GM12878 (cell line): ENCODE measurements at regions not wholly inside any gene's neighbourhood (a gene's known extent, or its start where the extent isn't known, plus 50 kb on each side); places are given as distances from the start of the nearest gene placed in this dataset.

Source experiments
- ATAC-seq: fragments of 200-7000 bp; cut with Tn5 transposase; 3 replicates; pipeline ENCODE4 v1.9.1; 2020; ENCODE audit warnings: mild to moderate bottlenecking, moderate library complexity
- BruUV-seq: library from RNA; stranded (reverse); fragments of 400-500 nt; replicated peaks from 2 replicates; lab custom pipeline; 2021; lab: Mats Ljungman, UMichigan
- CTCF ChIA-PET: fragments of 300-600 bp; sonication (Branson Sonifier 250); formaldehyde crosslinking; extraction: SDS; loops from one replicate; lab custom pipeline; 2021; ENCODE audit warnings: inconsistent platforms; lab: Yijun Ruan, JAX
- POLR2A ChIA-PET: fragments of 350-600 bp; formaldehyde crosslinking; extraction: SDS; loops from one replicate; lab custom pipeline; 2021; ENCODE audit warnings: inconsistent platforms; lab: Charles Lee
- RAD21 ChIA-PET: fragments of 300-600 bp; sonication (Branson Sonifier 250); formaldehyde crosslinking; loops from one replicate; lab custom pipeline; 2023; ENCODE audit warnings: antibody characterized with exemption; ENCODE audit not compliant: unreplicated experiment; lab: Charles Lee
- SMC1A ChIA-PET: fragments of 300-600 bp; sonication (Branson Sonifier 250); formaldehyde crosslinking; loops from one replicate; lab custom pipeline; 2023; ENCODE audit not compliant: unreplicated experiment, uncharacterized antibody; lab: Charles Lee
- DNase-seq: peaks from one replicate; pipeline ENCODE4 v3.0.0-alpha.2; 2011; ENCODE audit warnings: low read depth, low spot score
- FAIRE-seq: peaks from 3 replicates; lab custom pipeline; 2011; peaks lifted over from hg19 to GRCh38; lab: Jason Lieb, UNC
- H2AFZ ChIP-seq: 2 replicates; pipeline ENCODE4 v1.6.0; 2011; ENCODE audit warnings: low read depth, low read length, control low read depth; ENCODE audit not compliant: control insufficient read depth
- H3K27ac ChIP-seq: 2 replicates; pipeline ENCODE4 v1.5.1; 2011; ENCODE audit warnings: control low read depth; ENCODE audit not compliant: control insufficient read depth, insufficient read depth
- H3K27me3 ChIP-seq, 2 experiments: replicated peaks in 1 of 2; 2 replicates each; pipeline versions ENCODE4 v1.6.0 to v1.6.1; 2011; ENCODE audit warnings: low read length in 1 of 2; ENCODE audit not compliant: control insufficient read depth in 2 of 2, insufficient read depth in 2 of 2
- H3K36me3 ChIP-seq, 2 experiments: 2 replicates each; pipeline ENCODE4 v1.5.1; 2011; ENCODE audit warnings: low read length in 1 of 2; ENCODE audit not compliant: control insufficient read depth in 2 of 2, insufficient read depth in 2 of 2
- H3K4me1 ChIP-seq: 2 replicates; pipeline ENCODE4 v1.6.1; 2011; ENCODE audit warnings: mild to moderate bottlenecking, low read length, moderate library complexity, mixed read lengths; ENCODE audit not compliant: control insufficient read depth, insufficient read depth
- H3K4me2 ChIP-seq: 2 replicates; pipeline ENCODE4 v1.6.0; 2011; ENCODE audit warnings: control low read depth; ENCODE audit not compliant: control insufficient read depth, insufficient read depth
- H3K4me3 ChIP-seq: fragments of 200-600 bp; sonication (generic); 2 replicates; pipeline ENCODE4 v1.5.1; 2016
- H3K79me2 ChIP-seq: 2 replicates; pipeline ENCODE4 v1.6.0; 2011; ENCODE audit warnings: low read length; ENCODE audit not compliant: control insufficient read depth, insufficient read depth
- H3K9ac ChIP-seq: 2 replicates; pipeline ENCODE4 v1.8.0; 2011; ENCODE audit warnings: low read length, control low read depth, mixed read lengths; ENCODE audit not compliant: control insufficient read depth, insufficient read depth
- H3K9me3 ChIP-seq: replicated peaks from 3 replicates; pipeline ENCODE4 v1.5.1; 2011; ENCODE audit warnings: mild to moderate bottlenecking, low read length; ENCODE audit not compliant: control insufficient read depth, insufficient read depth
- H4K20me1 ChIP-seq: 2 replicates; pipeline ENCODE4 v1.6.0; 2011; ENCODE audit not compliant: control insufficient read depth, insufficient read depth
- CEBPB ChIP-seq, 2 experiments: fragments of 150-350 bp in 1 of 2; IDR thresholded peaks; 2 replicates each; pipeline ENCODE4 v1.6.1; 2012 to 2014; ENCODE audit warnings: low read depth in 2 of 2, low read length in 2 of 2, borderline replicate concordance in 1 of 2, inconsistent platforms in 1 of 2
- GATAD2B ChIP-seq: fragments of 450-650 bp; conservative IDR thresholded peaks from 2 replicates; pipeline ENCODE4 v1.6.1; 2017; ENCODE audit warnings: low read depth, mild to moderate bottlenecking, moderate library complexity
- KDM1A ChIP-seq: fragments of 200-600 bp; sonication (generic); IDR thresholded peaks from 2 replicates; pipeline ENCODE4 v1.6.1; 2016; ENCODE audit warnings: borderline replicate concordance
- MYB ChIP-seq: fragments of 150-350 bp; IDR thresholded peaks from 2 replicates; pipeline ENCODE4 v1.6.1; 2014; ENCODE audit warnings: mild to moderate bottlenecking, low read depth, low read length, borderline replicate concordance
- POLR2AphosphoS2 ChIP-seq: IDR thresholded peaks from 2 replicates; pipeline ENCODE4 v1.6.1; 2011; ENCODE audit warnings: low read depth, mild to moderate bottlenecking, low read length, improper control_type of control experiment, moderate library complexity
- RAD51 ChIP-seq: fragments of 450-650 bp; IDR thresholded peaks from 2 replicates; pipeline ENCODE4 v1.6.1; 2016; ENCODE audit warnings: moderate library complexity, mild to moderate bottlenecking, inconsistent platforms
- RELA ChIP-seq: fragments of 450-650 bp; IDR thresholded peaks from 2 replicates; pipeline ENCODE4 v1.8.0; 2014; ENCODE audit warnings: borderline replicate concordance; ENCODE audit not compliant: partially characterized antibody
- TCF7 ChIP-seq: IDR thresholded peaks from 2 replicates; pipeline ENCODE4 v1.6.1; 2014; ENCODE audit warnings: antibody characterized with exemption, borderline replicate concordance
- WRNIP1 ChIP-seq: IDR thresholded peaks from 2 replicates; pipeline ENCODE4 v1.6.1; 2011; ENCODE audit warnings: low read depth, low read length, improper control_type of control experiment, borderline replicate concordance
- ZSCAN29 ChIP-seq: fragments of 450-650 bp; IDR thresholded peaks from 2 replicates; pipeline ENCODE4 v1.6.1; 2017; ENCODE audit warnings: mild to moderate bottlenecking, moderate library complexity
- ZZZ3 ChIP-seq: IDR thresholded peaks from 2 replicates; pipeline ENCODE4 v1.6.1; 2011; ENCODE audit warnings: low read depth; ENCODE audit not compliant: control insufficient read depth, insufficient read length
- WGBS: methylation state at CpG from one replicate; pipeline ENCODE4 v1.1.6; 2016; ENCODE audit warnings: low lambda C conversion rate; ENCODE audit not compliant: insufficient replicate concordance, insufficient coverage; ENCODE audit errors: missing lambda C conversion rate; 5-methylcytosine and 5-hydroxymethylcytosine counted together
- in situ Hi-C: fragments of 300-500 bp; cut with MboI; formaldehyde crosslinking; loops from 9 replicates; pipeline ENCODE4 v1.14.3; 2018; ENCODE audit warnings: mixed read lengths
- intact Hi-C: fragments of 100-400 bp; cut with micrococcal nuclease; formaldehyde crosslinking; loops from one replicate; pipeline ENCODE4 v1.14.2; 2022; ENCODE audit not compliant: unreplicated experiment
- TF ChIP-seq, protein P1 (sequence below): fragments of 450-650 bp; IDR thresholded peaks from 2 replicates; pipeline ENCODE4 v1.6.1; 2016; ENCODE audit warnings: mild to moderate bottlenecking
- TF ChIP-seq, protein P2 (sequence below): fragments of 450-650 bp; IDR thresholded peaks from 2 replicates; pipeline ENCODE4 v1.6.1; 2017; ENCODE audit warnings: antibody characterized with exemption, mild to moderate bottlenecking, moderate library complexity
- TF ChIP-seq, protein P3 (sequence below): IDR thresholded peaks from 2 replicates; pipeline ENCODE4 v1.6.1; 2011; ENCODE audit warnings: mild to moderate bottlenecking, low read depth, low read length, moderate library complexity; ENCODE audit not compliant: insufficient replicate concordance

DNA sequence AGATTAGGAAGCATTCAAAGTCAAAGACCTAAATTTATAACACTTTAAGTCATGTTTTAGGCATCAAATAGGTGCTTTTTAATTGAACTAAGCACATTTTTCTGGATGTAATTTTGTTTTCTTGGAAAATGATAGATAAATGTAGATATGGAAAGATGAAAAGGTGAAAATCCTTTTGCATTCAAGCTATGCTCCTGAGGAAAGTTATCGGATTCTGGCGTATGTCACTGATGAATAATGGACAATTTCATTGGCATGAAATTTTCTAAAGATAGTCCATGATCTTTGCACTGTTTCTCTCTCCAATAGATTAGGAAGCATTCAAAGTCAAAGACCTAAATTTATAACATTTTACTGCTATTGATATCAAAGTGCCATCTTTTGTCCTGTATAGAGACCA, 444.2 kb upstream of the PABPC4L start:
- FAIRE-seq = no peak
- intact Hi-C loops = no loop called here

More for the DNA sequence above, 444.2 kb upstream of the PABPC4L start:
- Histone ChIP-seq H2AFZ (no peak overlapping the region), H3K9ac (no peak overlapping the region), H4K20me1 (no peaks in the 10 kb centered on the region), H3K79me2 (no peaks in the 10 kb centered on the region), H3K4me1 (no peaks in the 10 kb centered on the region), H3K9me3 (no peaks in the 10 kb centered on the region), H3K36me3 (no peaks in the 10 kb centered on the region), H3K27me3 (no peaks in the 10 kb centered on the region), H3K27ac (no peak overlapping the region), H3K4me2 (no peak overlapping the region), H3K4me3 (no peak overlapping the region)
- CTCF ChIA-PET = no interaction called here
- no TSS peak for BruUV-seq
- POLR2A ChIA-PET = no interaction called here
- in situ Hi-C loops = no loop called here
- RAD21 ChIA-PET = interaction anchor here (0.9 kb wide), 1 partner anchor 10 kb away, joined by 4 read pairs; no protein-coding TSS in a partner anchor
- no peak for DNase-seq
- WGBS = 59% methylated on average over 2 of the region's 2 CpGs
- SMC1A ChIA-PET = no interaction called here
- TF ChIP-seq MYB (no peak), POLR2AphosphoS2 (no peak), RAD51 (no peak), CEBPB (IDR thresholded peaks at IDR 0.05; ENCODE audit: borderline replicate concordance in 1 of 2, low read depth in 2 of 2, low read length in 2 of 2) (no peak), ZSCAN29 (no peak), KDM1A (no peak), ZZZ3 (no peak), TCF7 (no peak), WRNIP1 (no peak), GATAD2B (no peak), RELA (no peak)
- TF ChIP-seq, protein P1, sequence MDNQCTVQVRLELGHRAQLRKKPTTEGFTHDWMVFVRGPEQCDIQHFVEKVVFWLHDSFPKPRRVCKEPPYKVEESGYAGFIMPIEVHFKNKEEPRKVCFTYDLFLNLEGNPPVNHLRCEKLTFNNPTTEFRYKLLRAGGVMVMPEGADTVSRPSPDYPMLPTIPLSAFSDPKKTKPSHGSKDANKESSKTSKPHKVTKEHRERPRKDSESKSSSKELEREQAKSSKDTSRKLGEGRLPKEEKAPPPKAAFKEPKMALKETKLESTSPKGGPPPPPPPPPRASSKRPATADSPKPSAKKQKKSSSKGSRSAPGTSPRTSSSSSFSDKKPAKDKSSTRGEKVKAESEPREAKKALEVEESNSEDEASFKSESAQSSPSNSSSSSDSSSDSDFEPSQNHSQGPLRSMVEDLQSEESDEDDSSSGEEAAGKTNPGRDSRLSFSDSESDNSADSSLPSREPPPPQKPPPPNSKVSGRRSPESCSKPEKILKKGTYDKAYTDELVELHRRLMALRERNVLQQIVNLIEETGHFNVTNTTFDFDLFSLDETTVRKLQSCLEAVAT = no peak
- TF ChIP-seq, protein P2, sequence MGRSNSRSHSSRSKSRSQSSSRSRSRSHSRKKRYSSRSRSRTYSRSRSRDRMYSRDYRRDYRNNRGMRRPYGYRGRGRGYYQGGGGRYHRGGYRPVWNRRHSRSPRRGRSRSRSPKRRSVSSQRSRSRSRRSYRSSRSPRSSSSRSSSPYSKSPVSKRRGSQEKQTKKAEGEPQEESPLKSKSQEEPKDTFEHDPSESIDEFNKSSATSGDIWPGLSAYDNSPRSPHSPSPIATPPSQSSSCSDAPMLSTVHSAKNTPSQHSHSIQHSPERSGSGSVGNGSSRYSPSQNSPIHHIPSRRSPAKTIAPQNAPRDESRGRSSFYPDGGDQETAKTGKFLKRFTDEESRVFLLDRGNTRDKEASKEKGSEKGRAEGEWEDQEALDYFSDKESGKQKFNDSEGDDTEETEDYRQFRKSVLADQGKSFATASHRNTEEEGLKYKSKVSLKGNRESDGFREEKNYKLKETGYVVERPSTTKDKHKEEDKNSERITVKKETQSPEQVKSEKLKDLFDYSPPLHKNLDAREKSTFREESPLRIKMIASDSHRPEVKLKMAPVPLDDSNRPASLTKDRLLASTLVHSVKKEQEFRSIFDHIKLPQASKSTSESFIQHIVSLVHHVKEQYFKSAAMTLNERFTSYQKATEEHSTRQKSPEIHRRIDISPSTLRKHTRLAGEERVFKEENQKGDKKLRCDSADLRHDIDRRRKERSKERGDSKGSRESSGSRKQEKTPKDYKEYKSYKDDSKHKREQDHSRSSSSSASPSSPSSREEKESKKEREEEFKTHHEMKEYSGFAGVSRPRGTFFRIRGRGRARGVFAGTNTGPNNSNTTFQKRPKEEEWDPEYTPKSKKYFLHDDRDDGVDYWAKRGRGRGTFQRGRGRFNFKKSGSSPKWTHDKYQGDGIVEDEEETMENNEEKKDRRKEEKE = no peak
- TF ChIP-seq, protein P3, sequence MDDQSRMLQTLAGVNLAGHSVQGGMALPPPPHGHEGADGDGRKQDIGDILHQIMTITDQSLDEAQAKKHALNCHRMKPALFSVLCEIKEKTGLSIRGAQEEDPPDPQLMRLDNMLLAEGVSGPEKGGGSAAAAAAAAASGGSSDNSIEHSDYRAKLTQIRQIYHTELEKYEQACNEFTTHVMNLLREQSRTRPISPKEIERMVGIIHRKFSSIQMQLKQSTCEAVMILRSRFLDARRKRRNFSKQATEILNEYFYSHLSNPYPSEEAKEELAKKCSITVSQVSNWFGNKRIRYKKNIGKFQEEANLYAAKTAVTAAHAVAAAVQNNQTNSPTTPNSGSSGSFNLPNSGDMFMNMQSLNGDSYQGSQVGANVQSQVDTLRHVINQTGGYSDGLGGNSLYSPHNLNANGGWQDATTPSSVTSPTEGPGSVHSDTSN = no peak
- no peak for ATAC-seq
